Heart left ventricle (tissue), 16 donors: ENCODE measurements at regions not wholly inside any gene's neighbourhood (a gene's known extent, or its start where the extent isn't known, plus 50 kb on each side); places are given as distances from the start of the nearest gene placed in this dataset.

Experiments used
- ATAC-seq, 4 donors: fragments of 200-7000 bp; cut with Tn5 transposase; one replicate each; pipeline ENCODE4 v1.9.1; 2020 to 2022; ENCODE audit warnings: moderate library complexity in 4 of 4, mild to moderate bottlenecking in 3 of 4, moderate number of reproducible peaks in 1 of 4
- DNase-seq, 5 donors: peaks; one replicate each; pipeline ENCODE4 v3.0.0-alpha.2; 2020
- H3K27ac ChIP-seq, 12 donors: fragments of 200-600 bp; sonication (generic) in 4 of 12; one replicate each; pipeline versions ENCODE4 v1.5.0 to v1.8.0; 2016 to 2022; ENCODE audit warnings: mild to moderate bottlenecking in 2 of 12
- H3K27me3 ChIP-seq, 9 donors: fragments of 200-600 bp; sonication (generic) in 2 of 9; one replicate each; pipeline versions ENCODE4 v1.5.1 to v1.8.0; 2016 to 2022; ENCODE audit warnings: mild to moderate bottlenecking in 3 of 9
- H3K36me3 ChIP-seq, 9 donors: fragments of 200-600 bp; sonication (generic) in 2 of 9; one replicate each; pipeline versions ENCODE4 v1.5.0 to v1.8.0; 2018 to 2022; ENCODE audit warnings: mild to moderate bottlenecking in 2 of 9
- H3K4me1 ChIP-seq, 12 donors: fragments of 200-600 bp; sonication (generic) in 4 of 12; one replicate each; pipeline versions ENCODE4 v1.5.0 to v1.8.0; 2016 to 2022; ENCODE audit warnings: mild to moderate bottlenecking in 3 of 12
- H3K4me3 ChIP-seq, 12 donors: fragments of 200-600 bp; sonication (generic) in 4 of 12; one replicate each; pipeline versions ENCODE4 v1.5.0 to v1.8.0; 2017 to 2022; ENCODE audit warnings: mild to moderate bottlenecking in 9 of 12, moderate library complexity in 4 of 12
- H3K9me3 ChIP-seq, 12 donors: fragments of 200-600 bp; sonication (generic) in 4 of 12; one replicate each; pipeline versions ENCODE4 v1.5.0 to v1.8.0; 2016 to 2022; ENCODE audit warnings: mild to moderate bottlenecking in 1 of 12
- CTCF ChIP-seq, 12 donors: fragments of 200-600 bp; sonication (generic) in 4 of 12; IDR thresholded peaks; one replicate each; pipeline versions ENCODE4 v1.5.0 to v1.8.0; 2018 to 2022; ENCODE audit warnings: antibody characterized with exemption in 12 of 12, mild to moderate bottlenecking in 5 of 12
- POLR2A ChIP-seq, 2 donors: fragments of 450-650 bp; IDR thresholded peaks; one replicate each; pipeline ENCODE4 v1.6.1; 2017; ENCODE audit warnings: antibody characterized with exemption in 2 of 2, mild to moderate bottlenecking in 2 of 2, moderate library complexity in 2 of 2
- WGBS, 4 donors: extraction: QIAGEN DNeasy Blood & Tissue Kit in 2 of 4; methylation state at CpG; one replicate each; pipeline versions ENCODE4 v1.1.5 to v1.1.7; 2013 to 2018; 5-methylcytosine and 5-hydroxymethylcytosine counted together
- intact Hi-C, 10 donors: fragments of 100-400 bp; cut with DNase I; formaldehyde crosslinking; loops; one replicate each; pipeline versions ENCODE4 v1.11.1 to v1.14.2; 2022
- donor health status: ischemic (EF 13 %, LVEDD 7.1; RV severe dilation, severe dysfunction).
- donor health status: healthy with polysubstance abuse.
- donor health status: DM: no; HTN: yes; CAD: no.
- donor health status: DM: no; HTN: no; CAD: no.
- donor health status: ischemic (EF 25% LVEDD 6.9; RV normal size, moderate dysfunction).
- donor health status: ischemic (EF 25% LVEDD 5.7; RV mildly dilated, moderate dysfunction).
- donor health status: healthy.
- donor health status: DM: yes; HTN: yes; CAD: no.
- donor health status: ischemic (EF 35%, LVEDD 5.7; RV mildly dilated, moderate dysfunction).
- donor health status: nonischemic (EF 11% LVEDD 7.7; RV severe dilation, severe dysfunction).
- donor health status: DM: yes; HTN: yes; CAD: no.
- donor health status: PGD.
- donor health status: ischemic (EF 29% LVEDD 5.4; RV normal size, mild dysfunction).
- donor health status: nonischemic (EF 23%, LVEDD 6.1; RV moderate dilation, normal function).

DNA sequence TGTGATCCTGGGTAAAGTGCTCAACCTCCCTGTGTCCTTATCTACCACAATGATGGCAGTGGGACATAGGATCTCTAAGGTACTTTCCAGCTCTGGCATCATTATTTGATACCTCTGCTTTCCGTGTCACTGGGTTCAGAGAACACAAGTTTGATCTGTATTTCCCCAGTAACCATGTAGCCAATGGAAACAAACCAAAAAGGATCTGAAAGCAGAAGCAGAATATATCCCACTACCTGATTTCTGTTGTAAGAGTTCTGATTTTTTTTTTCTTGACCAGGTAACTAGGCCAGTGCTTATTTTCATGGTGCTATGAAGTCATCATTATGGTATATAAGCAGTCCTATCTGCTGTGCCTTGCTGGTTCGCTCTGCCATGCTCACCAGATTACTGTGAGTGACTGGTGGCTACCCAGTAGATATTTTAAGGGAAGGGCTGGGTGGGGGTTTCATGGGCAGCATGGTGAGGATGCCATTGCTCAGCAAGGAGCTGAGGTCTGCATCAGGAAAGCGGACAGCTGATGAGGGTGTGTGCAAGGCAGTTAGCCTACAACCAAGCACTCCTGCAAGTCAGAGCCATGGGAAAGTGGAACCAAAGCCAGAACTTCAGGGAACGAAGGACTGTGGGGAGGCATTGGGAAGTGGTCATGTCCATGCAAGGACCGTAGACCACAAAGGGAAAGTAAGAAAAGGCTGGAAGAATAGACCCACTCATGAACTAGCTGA, 104.9 kb upstream of the EDEM3 start:
- peak in 2 of 4 donors; percentile 5 to 22 for ATAC-seq
- H3K4me1 ChIP-seq, result peaks cover 0 to 44% (median 22%) of the 10 kb centered on the region in 12 donors

DNA sequence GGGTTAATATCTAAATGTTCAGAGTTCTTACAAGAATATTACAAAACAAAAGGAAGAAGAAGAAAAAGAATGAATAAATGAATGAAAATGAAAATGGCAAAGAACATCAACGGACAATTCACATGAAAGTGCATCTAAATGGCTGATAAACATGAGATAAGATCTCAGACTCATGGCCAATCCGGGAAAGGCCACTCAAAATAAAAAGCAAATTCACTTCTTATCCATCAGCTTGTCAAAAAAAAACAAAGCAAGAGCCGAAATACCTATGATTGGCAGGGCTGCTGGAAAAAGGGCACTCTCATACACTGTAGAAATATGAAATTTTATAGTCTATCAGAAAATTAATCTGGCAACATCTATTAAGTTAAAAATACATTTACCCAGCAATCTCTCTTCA, 103.6 kb upstream of the EDEM3 start:
- Histone ChIP-seq H3K4me3 (no peak overlapping the region), H3K9me3 (no peaks in the 10 kb centered on the region), H3K27ac (no peak overlapping the region), H3K27me3 (no peaks in the 10 kb centered on the region), H3K36me3 (peaks cover 0 to 4% (median 0%) of the 10 kb centered on the region in 9 donors), H3K4me1 (peaks cover 0 to 57% (median 30%) of the 10 kb centered on the region in 12 donors)
- no peak for DNase-seq
- WGBS, 4 donors, result 40 to 49% (median 45%) methylated on average over 3 of the region's 3 CpGs
- ATAC-seq, result no peak
- TF ChIP-seq CTCF (IDR thresholded peaks at IDR 0.05) (no peak), POLR2A (IDR thresholded peaks at IDR 0.05) (no peak)
- intact Hi-C loops, result no loop called here

More for the DNA sequence above, 104.9 kb upstream of the EDEM3 start:
- intact Hi-C loops, result loop anchor here in 1 of 10 donors (5.0 kb wide), 1 partner anchor 32 kb away; no protein-coding TSS in a partner anchor
- Histone ChIP-seq H3K27ac (no peak overlapping the region), H3K36me3 (peaks cover 0 to 13% (median 0%) of the 10 kb centered on the region in 9 donors), H3K27me3 (no peaks in the 10 kb centered on the region), H3K9me3 (no peaks in the 10 kb centered on the region), H3K4me3 (no peak overlapping the region)
- WGBS, 4 donors, result 86 to 94% (median 91%) methylated on average over 5 of the region's 5 CpGs
- DNase-seq, result no peak
- TF ChIP-seq CTCF (IDR thresholded peaks at IDR 0.05) (no peak), POLR2A (IDR thresholded peaks at IDR 0.05) (no peak)

- peaks cover 0 to 41% (median 22%) of the 10 kb centered on the region in 12 donors for H3K4me1 ChIP-seq
- 42 to 59% (median 53%) methylated on average over 1 of the region's 1 CpG for WGBS, 4 donors
- DNase-seq, result no peak
- no peaks in the 10 kb centered on the region for H3K27me3 ChIP-seq
- ATAC-seq, result peak; percentile 68 to 91 (median 80)
- no peaks in the 10 kb centered on the region for H3K9me3 ChIP-seq
- no peak for TF ChIP-seq POLR2A (IDR thresholded peaks at IDR 0.05)
- TF ChIP-seq CTCF (IDR thresholded peaks at IDR 0.05), result no peak
- H3K4me3 ChIP-seq, result no peak overlapping the region
- H3K36me3 ChIP-seq, result peaks cover 0 to 10% (median 0%) of the 10 kb centered on the region in 9 donors
- H3K27ac ChIP-seq, result peak overlapping the region in 9 of 12 donors; percentile 32 to 62 (median 40)
- intact Hi-C loops, result no loop called here
Measured at GRCh38 chr1:184854496-184855140, 100.0 kb upstream of the EDEM3 start.

- no peak for TF ChIP-seq POLR2A (IDR thresholded peaks at IDR 0.05)
- no peak for TF ChIP-seq CTCF (IDR thresholded peaks at IDR 0.05)
- Histone ChIP-seq H3K27me3 (no peaks in the 10 kb centered on the region), H3K36me3 (peaks cover 0 to 10% (median 0%) of the 10 kb centered on the region in 9 donors), H3K4me3 (no peak overlapping the region), H3K4me1 (peaks cover 0 to 37% (median 21%) of the 10 kb centered on the region in 12 donors), H3K27ac (peak overlapping the region in 8 of 12 donors; percentile 9 to 62 (median 42)), H3K9me3 (no peaks in the 10 kb centered on the region)
- 73 to 84% (median 78%) methylated on average over 1 of the region's 1 CpG for WGBS, 4 donors
- peak in 1 of 4 donors; percentile 10 for ATAC-seq
- no peak for DNase-seq
- intact Hi-C loops, result no loop called here
Measured at GRCh38 chr1:184854036-184854435, 99.4 kb upstream of the EDEM3 start.
